PC-3 (cell line): ENCODE measurements at regions not wholly inside any gene's neighbourhood (a gene's known extent, or its start where the extent isn't known, plus 50 kb on each side); places are given as distances from the start of the nearest gene placed in this dataset.

Experiments
- ATAC-seq: fragments of 200-7000 bp; cut with Tn5 transposase; 2 replicates; pipeline ENCODE4 v1.9.1; 2020; ENCODE audit warnings: mild to moderate bottlenecking, moderate library complexity
- BruUV-seq: library from RNA; stranded (reverse); fragments of 400-500 nt; replicated peaks from 2 replicates; lab custom pipeline; 2021; lab: Mats Ljungman, UMichigan
- CTCF ChIA-PET: fragments of 300-600 bp; sonication (Branson Sonifier 250); formaldehyde crosslinking; loops from one replicate; lab custom pipeline; 2022; ENCODE audit warnings: antibody characterized with exemption; lab: Charles Lee
- POLR2A ChIA-PET: fragments of 300-600 bp; sonication (Branson Sonifier 250); formaldehyde crosslinking; loops from one replicate; lab custom pipeline; 2022; ENCODE audit warnings: antibody characterized with exemption; ENCODE audit not compliant: unreplicated experiment; lab: Charles Lee
- DNase-seq: peaks from one replicate; pipeline ENCODE4 v3.0.0-alpha.2; 2015
- H2AFZ ChIP-seq: fragments of 300-600 bp; sonication (generic); 2 replicates; pipeline ENCODE4 v1.6.0; 2016; ENCODE audit warnings: antibody characterized with exemption, low read length
- H3F3A ChIP-seq: fragments of 300-600 bp; sonication (generic); one replicate; pipeline ENCODE4 v1.6.0; 2017; ENCODE audit warnings: antibody characterized with exemption, low read length, control low read depth, mild to moderate bottlenecking; ENCODE audit not compliant: unreplicated experiment
- H3K27ac ChIP-seq: fragments of 300-600 bp; sonication (generic); 2 replicates; pipeline ENCODE4 v1.5.1; 2016; ENCODE audit warnings: mild to moderate bottlenecking, low read length
- H3K27me3 ChIP-seq: fragments of 300-600 bp; sonication (generic); 2 replicates; pipeline ENCODE4 v1.6.1; 2016; ENCODE audit warnings: low read length, mixed read lengths
- H3K36me3 ChIP-seq: fragments of 300-600 bp; sonication (generic); 2 replicates; pipeline ENCODE4 v1.6.1; 2016; ENCODE audit warnings: low read depth, mixed run types, low read length, mixed read lengths
- H3K4me1 ChIP-seq: fragments of 300-600 bp; sonication (generic); 2 replicates; pipeline ENCODE4 v1.5.1; 2016; ENCODE audit warnings: low read length; ENCODE audit not compliant: insufficient read depth
- H3K4me2 ChIP-seq: fragments of 300-600 bp; sonication (generic); 2 replicates; pipeline ENCODE4 v1.6.0; 2016; ENCODE audit warnings: low read length
- H3K4me3 ChIP-seq: fragments of 300-600 bp; sonication (generic); 2 replicates; pipeline ENCODE4 v1.5.1; 2016; ENCODE audit warnings: mild to moderate bottlenecking, low read length, mixed read lengths
- H3K79me2 ChIP-seq: fragments of 300-600 bp; sonication (generic); 2 replicates; pipeline ENCODE4 v1.6.1; 2017; ENCODE audit warnings: low read length, mixed read lengths
- H3K9ac ChIP-seq: fragments of 300-600 bp; sonication (generic); 2 replicates; pipeline ENCODE4 v1.6.0; 2016; ENCODE audit warnings: mild to moderate bottlenecking, low read length
- H3K9me2 ChIP-seq: fragments of 300-600 bp; sonication (generic); replicated peaks from 2 replicates; pipeline ENCODE4 v1.6.1; 2016; ENCODE audit warnings: mixed run types, low read length, mixed read lengths
- H3K9me3 ChIP-seq: fragments of 300-600 bp; sonication (generic); 2 replicates; pipeline ENCODE4 v1.6.1; 2016; ENCODE audit warnings: low read length, mixed read lengths
- H4K20me1 ChIP-seq: fragments of 300-600 bp; sonication (generic); 2 replicates; pipeline ENCODE4 v1.6.1; 2016; ENCODE audit warnings: low read length, mixed read lengths
- EZH2 ChIP-seq: fragments of 300-600 bp; sonication (generic); IDR thresholded peaks from one replicate; pipeline ENCODE4 v1.6.1; 2017; ENCODE audit warnings: antibody characterized with exemption, mild to moderate bottlenecking, low read length; ENCODE audit not compliant: unreplicated experiment
- EZH2phosphoT487 ChIP-seq: fragments of 300-600 bp; sonication (generic); IDR thresholded peaks from 2 replicates; pipeline ENCODE4 v1.6.1; 2018; ENCODE audit warnings: mild to moderate bottlenecking, antibody characterized with exemption, low read length, borderline replicate concordance
- intact Hi-C: fragments of 100-400 bp; cut with micrococcal nuclease; formaldehyde crosslinking; loops from 2 replicates; pipeline ENCODE4 v1.9.0; 2023
- TF ChIP-seq, protein P1 (sequence below): fragments of 300-600 bp; sonication (generic); conservative IDR thresholded peaks from 2 replicates; pipeline ENCODE4 v1.5.1; 2017; ENCODE audit warnings: antibody characterized with exemption, low read depth, mild to moderate bottlenecking, low read length

GRCh38 chr5:159861086-159861485 lies 55.2 kb upstream of the ADRA1B start:
- Histone ChIP-seq H3K9ac (no peak overlapping the region), H4K20me1 (no peaks in the 10 kb centered on the region), H3K4me2 (no peak overlapping the region), H3K27me3 (no peaks in the 10 kb centered on the region), H3K9me2 (no peaks in the 10 kb centered on the region), H3F3A (no peaks in the 10 kb centered on the region), H3K27ac (no peak overlapping the region), H2AFZ (no peak overlapping the region), H3K36me3 (no peaks in the 10 kb centered on the region), H3K4me3 (no peak overlapping the region), H3K9me3 (no peaks in the 10 kb centered on the region), H3K79me2 (no peaks in the 10 kb centered on the region), H3K4me1 (no peaks in the 10 kb centered on the region)
- BruUV-seq = no TSS peak
- CTCF ChIA-PET = no interaction called here
- POLR2A ChIA-PET = no interaction called here
- DNase-seq (no peak), ATAC-seq (no peak)
- intact Hi-C loops = no loop called here
- TF ChIP-seq, protein P1, sequence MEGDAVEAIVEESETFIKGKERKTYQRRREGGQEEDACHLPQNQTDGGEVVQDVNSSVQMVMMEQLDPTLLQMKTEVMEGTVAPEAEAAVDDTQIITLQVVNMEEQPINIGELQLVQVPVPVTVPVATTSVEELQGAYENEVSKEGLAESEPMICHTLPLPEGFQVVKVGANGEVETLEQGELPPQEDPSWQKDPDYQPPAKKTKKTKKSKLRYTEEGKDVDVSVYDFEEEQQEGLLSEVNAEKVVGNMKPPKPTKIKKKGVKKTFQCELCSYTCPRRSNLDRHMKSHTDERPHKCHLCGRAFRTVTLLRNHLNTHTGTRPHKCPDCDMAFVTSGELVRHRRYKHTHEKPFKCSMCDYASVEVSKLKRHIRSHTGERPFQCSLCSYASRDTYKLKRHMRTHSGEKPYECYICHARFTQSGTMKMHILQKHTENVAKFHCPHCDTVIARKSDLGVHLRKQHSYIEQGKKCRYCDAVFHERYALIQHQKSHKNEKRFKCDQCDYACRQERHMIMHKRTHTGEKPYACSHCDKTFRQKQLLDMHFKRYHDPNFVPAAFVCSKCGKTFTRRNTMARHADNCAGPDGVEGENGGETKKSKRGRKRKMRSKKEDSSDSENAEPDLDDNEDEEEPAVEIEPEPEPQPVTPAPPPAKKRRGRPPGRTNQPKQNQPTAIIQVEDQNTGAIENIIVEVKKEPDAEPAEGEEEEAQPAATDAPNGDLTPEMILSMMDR = no peak

DNA sequence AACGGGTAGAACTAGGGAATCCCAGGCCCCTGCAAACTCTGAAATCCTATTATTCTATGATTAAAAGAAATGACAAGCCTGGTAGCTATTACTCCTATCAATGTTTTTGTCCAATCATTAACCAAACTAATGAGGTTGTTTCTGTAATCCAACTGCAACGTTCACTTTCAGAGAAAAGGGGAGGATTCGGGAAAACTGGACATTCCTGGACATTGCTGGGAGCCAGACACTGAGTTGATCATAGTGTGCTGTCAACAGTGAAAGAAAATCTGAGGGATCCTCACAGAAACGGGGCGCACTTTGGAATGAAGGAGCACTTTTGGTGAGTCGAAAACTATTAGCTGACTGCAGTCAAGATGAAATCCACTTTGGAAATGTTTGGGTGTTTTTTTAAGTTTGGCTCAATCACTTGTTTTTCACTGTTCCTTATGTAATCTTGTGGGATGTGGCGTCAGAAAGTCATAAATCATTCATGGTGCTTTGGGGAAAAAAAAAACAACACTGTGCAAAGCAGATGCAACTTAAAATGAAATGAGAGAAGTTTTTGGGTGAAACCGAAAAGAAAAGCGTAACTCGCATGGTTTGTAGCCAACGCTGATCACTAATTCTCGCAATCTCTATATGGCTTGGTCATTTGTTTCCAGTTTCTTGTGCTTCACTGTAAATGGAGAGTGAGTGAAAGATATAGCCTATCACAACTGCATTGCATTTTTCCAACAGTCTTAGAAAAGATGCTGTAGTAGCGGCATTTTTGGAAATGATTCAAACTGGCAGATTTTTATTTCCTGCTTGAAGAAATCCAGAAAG lies 51.2 kb upstream of the ADRA1B start:
- BruUV-seq = no TSS peak
- H3F3A ChIP-seq = no peaks in the 10 kb centered on the region
- no peaks in the 10 kb centered on the region for H3K27me3 ChIP-seq
- intact Hi-C loops = no loop called here
- H3K36me3 ChIP-seq = no peaks in the 10 kb centered on the region
- no peak overlapping the region for H3K4me2 ChIP-seq
- H3K9me3 ChIP-seq = no peaks in the 10 kb centered on the region
- DNase-seq (no peak), ATAC-seq (no peak)
- no peaks in the 10 kb centered on the region for H3K79me2 ChIP-seq
- TF ChIP-seq EZH2 = no peak
- no peaks in the 10 kb centered on the region for H3K9me2 ChIP-seq
- ChIA-PET POLR2A (no interaction called here), CTCF (no interaction called here)
- H3K4me3 ChIP-seq = no peak overlapping the region
- no peaks in the 10 kb centered on the region for H3K4me1 ChIP-seq
- H3K27ac ChIP-seq = no peak overlapping the region
- no peaks in the 10 kb centered on the region for H4K20me1 ChIP-seq
- no peak overlapping the region for H3K9ac ChIP-seq
- H2AFZ ChIP-seq = no peak overlapping the region

GRCh38 chr5:159866093-159866492 lies 50.2 kb upstream of the ADRA1B start:
- no peaks in the 10 kb centered on the region for H4K20me1 ChIP-seq
- no peak overlapping the region for H3K4me3 ChIP-seq
- ChIA-PET CTCF (no interaction called here), POLR2A (no interaction called here)
- no peaks in the 10 kb centered on the region for H3K9me3 ChIP-seq
- H3K79me2 ChIP-seq = no peaks in the 10 kb centered on the region
- H2AFZ ChIP-seq = no peak overlapping the region
- no peaks in the 10 kb centered on the region for H3K27me3 ChIP-seq
- H3K36me3 ChIP-seq = no peaks in the 10 kb centered on the region
- H3K4me2 ChIP-seq = no peak overlapping the region
- H3K4me1 ChIP-seq = no peaks in the 10 kb centered on the region
- no peak overlapping the region for H3K9ac ChIP-seq
- TF ChIP-seq, protein P1 = no peak
- TF ChIP-seq EZH2 (no peak), EZH2phosphoT487 (no peak)
- H3K27ac ChIP-seq = no peak overlapping the region
- ATAC-seq (no peak), DNase-seq (no peak)
- H3F3A ChIP-seq = no peaks in the 10 kb centered on the region
- no TSS peak for BruUV-seq
- intact Hi-C loops = no loop called here
- no peaks in the 10 kb centered on the region for H3K9me2 ChIP-seq
